8988T (cell line): ENCODE measurements at regions not wholly inside any gene's neighbourhood (a gene's known extent, or its start where the extent isn't known, plus 50 kb on each side); places are given as distances from the start of the nearest gene placed in this dataset.
"Not testable (repeated sequence)": the region's sequence is repeated elsewhere in the genome, so short reads cannot be mapped to it uniquely, and the experiment has no call there.

Source experiments
- DNase-seq: peaks from one replicate; pipeline ENCODE4 v3.0.0; 2011

DNA sequence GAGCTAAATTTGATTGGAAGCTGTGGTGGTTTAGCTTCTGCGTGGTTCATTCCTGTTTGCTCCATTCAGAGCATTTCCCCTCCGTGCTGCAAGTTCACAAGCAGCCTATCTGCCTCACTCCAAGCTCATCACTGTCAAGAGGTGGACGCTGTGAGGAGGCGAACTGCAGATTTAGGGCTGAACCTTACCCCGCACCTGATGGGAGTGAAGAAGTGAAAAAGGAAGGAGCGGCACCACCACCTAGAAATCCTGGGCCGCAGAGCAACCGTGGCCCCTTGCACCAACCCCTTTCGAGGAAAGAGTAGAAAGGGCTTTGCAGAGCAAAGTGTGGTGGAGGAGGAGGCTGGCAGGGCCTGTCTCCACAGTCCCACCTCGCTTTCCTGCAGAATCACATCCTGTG is 117.4 kb downstream of the IER5 start:
- DNase-seq = no peak

DNA sequence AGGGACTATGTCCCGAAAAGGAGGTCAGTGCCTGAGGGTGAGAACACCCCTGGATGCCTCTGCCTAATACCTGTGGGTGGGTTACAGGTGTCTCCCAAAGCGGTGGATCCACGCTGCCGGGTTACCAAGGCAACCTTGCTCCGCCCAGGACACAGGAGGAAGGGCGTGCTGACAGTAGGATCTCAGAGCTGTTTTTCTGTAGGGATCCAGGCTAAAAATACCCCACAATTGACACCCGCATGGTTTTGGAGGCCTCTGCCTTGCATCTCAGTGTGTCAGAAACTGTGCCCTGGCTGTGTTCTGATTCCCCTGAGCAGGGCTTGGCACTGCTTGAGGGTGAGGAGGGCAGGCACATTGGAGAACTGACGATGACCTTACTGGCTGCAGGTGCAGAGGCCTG is 118.0 kb downstream of the IER5 start:
- DNase-seq = no peak

DNA sequence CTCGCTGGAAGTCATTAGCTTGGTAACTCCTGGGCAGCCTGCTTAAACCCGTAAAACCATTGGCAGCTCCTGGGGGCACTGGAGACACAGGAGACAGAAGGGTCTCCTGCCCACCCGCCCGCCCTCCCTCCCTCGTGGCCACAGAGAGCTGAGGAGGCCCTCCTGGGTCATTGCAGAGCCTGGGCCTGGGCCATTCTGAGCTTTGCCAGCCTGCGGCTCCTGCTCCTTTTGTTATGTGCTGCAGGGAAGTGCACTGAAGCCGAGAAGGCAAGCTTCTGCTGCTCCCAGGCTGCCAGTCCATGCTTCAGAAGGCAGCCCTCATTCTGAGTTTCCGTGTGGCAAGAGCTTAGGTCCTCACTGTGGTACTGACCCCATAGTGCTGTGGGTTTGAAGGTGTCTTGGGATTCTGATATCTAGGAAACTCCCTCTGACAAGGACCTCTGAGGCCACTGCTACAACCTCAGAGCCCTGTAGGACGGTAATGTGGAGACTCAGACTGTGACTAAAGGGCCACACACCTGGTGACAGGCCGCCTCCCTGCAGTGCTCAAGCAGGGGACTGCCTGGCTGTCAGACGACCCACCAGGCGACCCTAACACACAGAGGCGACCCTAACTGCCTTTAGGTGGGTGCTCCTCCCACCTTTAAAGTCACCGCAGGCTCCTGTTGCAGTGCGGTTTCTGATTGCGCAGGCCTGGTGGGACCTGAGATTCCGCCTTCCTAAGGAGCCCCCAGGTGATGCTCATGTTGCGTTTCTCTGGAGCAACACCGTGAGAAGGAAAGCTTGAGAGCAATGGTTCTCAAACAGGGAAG is 118.7 kb downstream of the IER5 start:
- DNase-seq = no peak

DNA sequence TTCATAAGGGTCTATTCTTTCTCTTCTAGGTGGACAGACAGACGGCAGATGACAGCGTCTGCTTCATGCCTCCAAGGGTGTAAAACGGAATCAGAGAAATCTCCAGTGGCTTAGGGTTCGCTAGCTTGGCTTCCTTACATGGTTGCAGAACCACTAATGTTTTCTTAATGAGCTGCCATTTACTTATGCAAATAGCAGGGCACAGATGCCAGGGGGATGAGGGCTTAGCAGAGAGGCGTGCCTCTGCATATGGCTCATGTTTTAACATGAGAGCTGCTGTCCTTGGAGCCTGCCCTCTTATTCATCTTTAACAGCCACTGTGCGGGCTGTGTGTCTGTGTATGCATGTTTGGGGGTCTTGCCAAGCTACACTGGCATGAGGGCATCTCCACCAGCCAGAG is 119.6 kb downstream of the IER5 start:
- no peak for DNase-seq

DNA sequence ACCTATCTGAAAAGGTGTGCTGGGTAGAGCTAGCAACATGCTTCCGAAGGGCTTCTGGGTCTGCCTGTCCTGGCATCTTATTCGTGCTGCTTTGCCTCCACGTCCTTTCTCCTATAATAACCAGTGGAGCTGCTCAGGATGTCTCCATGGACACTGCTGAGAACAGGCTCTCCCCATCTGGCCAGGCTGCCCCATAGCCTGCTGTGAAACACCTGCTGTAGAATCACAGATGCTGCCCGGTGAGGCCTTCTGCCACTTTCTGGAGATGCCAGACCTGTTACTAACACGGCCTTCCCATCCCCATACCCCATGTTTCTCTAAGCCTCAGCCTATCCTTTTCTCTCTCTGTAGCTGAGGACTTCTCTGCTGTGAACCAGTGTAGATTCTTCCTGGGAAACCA is 120.5 kb downstream of the IER5 start:
- DNase-seq = no peak

DNA sequence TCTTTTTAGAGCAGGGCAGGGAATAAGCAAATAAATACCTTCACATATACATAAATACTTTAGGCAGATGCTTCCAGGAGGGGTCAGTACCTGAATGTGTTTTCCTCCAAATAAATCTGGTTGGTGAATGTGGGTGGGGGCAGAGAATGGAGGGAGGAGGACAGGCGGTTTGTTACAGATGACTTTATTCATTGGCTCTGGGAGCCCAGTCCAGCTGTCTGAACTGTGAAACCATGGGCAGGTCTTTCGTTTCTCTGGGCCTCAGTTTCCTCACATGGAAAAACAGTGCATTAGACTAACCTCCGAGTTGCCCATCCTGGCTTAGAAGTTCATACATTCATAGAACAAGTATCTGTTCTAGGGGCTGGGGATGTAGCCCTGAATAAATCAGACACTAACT is 124.6 kb downstream of the IER5 start:
- DNase-seq = no peak

DNA sequence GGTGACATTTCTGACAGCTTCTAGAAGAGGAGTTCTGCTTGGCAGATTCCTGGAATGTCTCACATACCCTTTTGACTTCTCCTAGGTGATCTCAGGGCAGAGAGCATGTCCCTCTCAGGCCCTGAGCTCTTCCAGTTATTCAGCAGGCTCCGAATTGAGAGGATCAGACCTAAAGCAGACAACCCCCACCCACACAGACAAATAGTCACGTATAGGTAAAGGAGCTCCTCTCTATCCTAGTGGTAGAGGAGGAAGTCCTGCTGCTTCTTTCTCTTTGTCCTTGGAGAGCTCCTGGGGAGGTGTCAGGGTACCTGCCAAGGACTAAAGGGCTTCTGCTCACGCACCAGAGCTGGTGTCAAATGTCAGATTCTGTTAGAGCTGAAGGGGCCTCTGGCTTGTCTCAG is 128.1 kb downstream of the IER5 start:
- DNase-seq = no peak

DNA sequence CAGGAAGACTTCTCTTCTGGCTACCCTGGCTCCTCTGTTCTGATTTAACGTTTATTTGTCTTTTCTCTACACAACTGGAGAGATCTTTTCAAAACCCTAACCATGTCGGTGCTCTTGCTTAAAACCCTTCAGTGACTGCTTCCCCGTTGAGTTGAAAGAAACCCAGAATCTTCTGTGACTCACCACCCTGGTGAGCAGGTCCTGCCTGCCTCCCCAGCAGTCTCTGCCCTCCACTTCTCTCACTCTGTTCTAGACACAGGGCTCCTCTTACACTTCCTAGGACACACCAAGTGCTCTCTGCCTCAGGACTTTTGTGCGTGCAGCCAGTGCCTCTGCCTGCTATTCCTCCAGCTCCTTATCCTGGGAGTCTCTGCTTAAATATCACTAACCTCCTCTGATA is 131.4 kb downstream of the IER5 start:
- DNase-seq = no peak

DNA sequence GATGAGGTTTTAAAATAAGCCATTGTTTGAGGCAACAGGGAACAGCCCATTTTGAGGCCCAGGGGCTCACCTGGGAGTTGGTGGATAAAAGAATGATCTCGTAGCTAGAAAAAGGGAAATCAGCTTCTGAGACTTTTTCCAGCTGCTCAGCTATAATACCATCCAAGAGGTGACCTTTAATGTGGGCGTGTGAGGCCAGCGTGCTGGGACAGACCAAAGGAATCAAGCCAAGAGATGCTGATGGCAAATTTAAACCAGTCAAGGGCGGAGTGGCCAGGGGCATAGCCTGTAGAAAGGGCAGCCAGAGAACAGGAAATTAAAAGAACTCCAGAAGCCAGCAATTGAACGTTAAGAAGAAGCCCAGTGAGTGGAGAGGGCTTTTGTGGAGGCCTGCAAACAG is 132.6 kb downstream of the IER5 start:
- no peak for DNase-seq

DNA sequence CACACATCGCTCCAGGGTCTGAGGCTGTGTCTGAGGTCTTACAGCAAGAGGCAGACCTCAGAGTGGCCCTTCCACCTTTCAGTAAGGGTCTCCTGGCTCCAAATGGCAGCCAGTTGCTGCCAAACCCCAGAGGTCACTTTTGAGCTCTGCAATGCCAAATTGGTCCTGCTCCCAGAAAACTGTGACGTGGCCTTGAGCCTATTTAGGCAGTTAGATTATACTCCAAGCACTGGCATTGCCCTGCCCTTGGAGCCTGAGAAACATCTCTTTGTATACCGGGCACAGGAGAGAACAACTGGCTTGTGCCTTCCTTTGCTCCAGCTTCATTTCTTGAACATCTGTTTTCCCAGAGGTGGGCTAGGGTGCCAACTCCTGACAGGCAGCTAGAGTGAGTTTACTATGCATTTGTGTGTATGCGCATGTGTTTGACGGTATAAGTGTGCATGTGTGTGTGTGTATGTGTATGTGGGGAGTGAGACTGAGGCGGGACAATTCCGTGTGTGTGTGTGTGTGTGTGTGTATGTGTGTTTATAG is 134.5 kb downstream of the IER5 start:
- no peak for DNase-seq

DNA sequence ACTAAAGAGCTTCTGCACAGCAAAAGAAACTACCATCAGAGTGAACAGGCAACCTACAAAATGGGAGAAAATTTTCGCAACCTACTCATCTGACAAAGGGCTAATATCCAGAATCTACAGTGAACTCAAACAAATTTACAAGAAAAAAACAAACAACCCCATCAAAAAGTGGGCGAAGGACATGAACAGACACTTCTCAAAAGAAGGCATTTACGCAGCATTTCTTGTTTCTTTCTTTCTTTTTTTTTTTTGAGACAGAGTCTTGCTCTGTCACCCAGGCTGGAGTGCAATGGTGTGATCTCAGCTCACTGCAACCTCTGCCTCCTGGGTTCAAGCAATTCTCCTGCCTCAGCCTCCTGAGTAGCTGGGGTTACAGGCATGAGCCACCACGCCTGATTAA is 138.2 kb downstream of the IER5 start:
- DNase-seq = not testable (repeated sequence)

DNA sequence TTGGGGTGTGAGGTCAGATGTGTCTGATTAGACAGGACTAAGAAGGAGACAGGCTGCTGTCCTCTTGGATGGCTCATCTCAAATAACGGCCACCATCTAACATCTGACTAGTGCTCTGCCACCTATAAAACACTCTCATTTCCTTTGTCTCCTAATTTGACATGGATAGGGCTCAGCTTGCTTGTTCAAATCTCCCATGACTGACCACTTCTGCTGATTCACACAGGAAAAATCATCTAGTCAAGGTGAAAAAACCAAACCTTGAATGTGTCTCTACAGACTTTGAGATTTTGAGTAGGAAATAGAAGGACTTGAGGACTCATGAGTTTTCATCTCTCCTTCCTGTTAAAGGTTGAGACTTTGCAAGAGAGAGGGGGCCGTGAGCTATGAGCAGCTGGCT is 150.6 kb downstream of the IER5 start:
- DNase-seq = no peak

DNA sequence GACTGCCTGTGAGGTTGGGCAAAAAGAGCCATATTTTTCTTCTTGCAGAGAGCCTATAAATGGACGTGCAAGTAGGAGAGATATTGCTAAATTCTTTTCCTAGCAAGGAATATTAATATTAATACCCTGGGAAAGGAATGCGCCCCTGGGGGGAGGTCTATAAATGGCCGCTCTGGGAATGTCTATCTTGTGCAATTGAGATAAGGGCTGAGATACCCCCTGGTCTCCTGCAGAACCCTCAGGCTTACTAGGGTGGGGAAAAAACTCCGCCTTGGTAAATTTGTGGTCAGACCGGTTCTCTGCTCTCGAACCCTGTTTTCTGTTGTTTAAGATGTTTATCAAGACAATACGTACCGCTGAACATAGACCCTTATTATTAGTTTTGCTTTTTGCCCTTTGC is 157.8 kb downstream of the IER5 start:
- DNase-seq = not testable (repeated sequence)

DNA sequence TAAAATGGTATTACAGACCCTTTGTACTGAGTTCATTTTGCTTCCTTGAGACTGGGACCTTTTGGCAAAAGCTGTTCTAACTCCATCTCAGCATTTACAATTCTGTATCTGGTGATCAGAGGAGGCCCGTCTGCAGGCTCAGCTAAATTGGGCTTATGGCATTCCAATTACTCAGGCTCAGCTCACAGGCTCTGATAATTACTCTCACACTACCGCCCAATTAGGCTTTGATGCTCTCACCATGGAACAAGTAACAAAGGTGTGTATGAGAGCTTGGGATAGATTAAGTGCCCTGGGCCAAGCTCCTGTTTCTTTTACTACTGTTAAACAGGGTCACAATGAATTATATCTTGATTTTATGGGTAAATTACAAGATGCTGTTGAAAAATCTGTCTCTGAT is 159.9 kb downstream of the IER5 start:
- DNase-seq = not testable (repeated sequence)

DNA sequence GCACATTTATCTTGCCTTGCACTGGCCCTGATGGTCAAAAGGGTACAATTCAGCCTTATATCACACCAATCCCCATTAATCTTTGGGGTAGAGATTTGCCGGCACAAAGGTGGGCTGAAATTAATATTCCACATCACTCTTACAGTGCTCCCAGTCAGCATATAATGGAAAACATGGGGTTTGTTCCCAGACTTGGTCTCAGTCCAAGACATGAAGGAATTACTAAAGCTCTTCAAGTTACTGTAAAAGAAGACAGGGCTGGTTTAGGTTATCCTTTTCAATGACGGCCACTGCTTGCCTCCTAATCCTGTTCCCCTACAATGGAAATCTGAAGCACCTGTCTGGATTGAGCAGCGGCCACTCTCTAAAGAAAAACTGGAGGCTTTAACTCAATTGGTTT is 160.7 kb downstream of the IER5 start:
- no peak for DNase-seq

DNA sequence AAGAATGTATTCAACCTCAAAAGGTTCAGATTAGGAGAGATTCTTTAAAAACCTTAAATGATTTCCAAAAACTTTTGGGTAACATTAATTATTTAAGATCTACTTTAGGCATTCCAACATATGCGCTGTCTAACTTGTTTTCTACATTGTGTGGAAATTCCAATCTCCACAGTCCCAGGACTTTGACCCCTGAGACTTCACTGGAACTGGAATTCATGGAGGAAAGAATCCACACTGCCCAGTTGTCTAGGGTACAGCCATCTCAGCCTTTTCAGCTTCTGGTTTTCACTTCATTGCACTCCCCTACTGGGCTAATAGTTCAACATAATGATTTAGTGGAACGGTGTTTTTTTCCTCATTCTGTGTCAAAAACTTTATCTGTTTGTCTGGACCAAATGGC is 161.5 kb downstream of the IER5 start:
- DNase-seq = no peak

DNA sequence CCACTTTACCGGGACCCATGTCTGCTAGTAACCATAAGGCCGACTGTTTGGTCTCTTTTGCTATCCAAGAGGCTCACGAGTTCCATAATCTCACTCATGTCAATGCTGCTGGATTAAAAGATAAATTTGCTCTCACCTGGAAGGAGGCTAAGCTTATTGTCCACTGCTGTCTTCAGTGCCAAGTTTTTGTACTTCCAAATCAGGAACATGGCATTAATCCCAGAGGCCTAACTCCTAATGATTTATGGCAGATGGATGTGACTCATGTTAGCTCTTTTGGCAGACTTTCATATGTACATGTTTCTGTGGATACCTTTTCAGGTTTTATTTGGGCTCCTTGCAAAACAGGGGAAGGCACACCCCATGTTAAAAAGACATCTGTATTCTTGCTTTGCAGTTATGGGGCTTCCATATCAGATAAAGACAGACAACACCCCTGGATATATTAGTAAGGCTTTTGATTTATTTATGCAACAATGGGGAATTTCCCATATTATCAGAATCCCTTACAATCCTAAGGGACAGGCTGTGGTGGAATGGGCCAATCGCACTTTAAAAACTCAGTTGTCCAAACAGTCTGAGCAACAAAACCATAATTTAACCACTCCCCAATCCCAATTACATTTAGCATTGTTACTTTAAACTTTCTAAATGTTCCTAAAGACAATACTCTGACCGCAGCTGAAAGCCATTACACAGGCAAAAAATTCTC is 162.7 kb downstream of the IER5 start:
- DNase-seq = no peak

DNA sequence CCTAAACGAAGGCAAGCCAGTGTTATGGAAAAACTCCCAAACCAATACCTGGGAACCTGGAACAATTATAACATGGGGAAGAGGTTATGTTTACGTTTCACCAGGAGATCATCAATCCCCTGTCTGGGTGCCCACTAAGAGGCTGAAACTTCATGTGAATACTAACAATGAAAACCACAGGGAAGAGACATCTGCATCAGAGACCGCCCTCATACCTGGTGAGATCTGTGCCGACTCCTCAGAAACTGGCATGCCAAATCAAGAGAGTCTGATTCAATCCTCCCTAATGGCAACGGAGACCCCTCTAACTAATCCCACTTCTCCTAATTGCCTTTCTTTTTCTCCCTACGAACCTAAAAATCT is 163.2 kb downstream of the IER5 start:
- no peak for DNase-seq

DNA sequence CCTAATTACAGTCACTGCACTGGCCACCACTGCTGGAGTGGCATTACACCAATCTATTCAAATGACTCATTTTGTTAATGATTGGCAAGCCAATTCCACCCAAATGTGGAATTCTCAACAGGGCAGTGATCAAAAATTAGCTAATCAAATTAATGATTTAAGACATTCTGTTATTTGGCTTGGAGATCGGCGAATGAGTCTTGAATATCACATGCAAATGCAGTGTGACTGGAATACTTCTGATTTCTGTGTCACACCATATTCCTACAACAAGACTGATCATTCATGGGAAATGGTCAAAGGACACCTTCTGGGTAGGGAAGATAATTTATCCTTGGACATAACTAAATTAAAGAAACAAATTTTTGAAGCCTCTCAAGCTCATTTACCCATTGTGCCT is 165.1 kb downstream of the IER5 start:
- not testable (repeated sequence) for DNase-seq

DNA sequence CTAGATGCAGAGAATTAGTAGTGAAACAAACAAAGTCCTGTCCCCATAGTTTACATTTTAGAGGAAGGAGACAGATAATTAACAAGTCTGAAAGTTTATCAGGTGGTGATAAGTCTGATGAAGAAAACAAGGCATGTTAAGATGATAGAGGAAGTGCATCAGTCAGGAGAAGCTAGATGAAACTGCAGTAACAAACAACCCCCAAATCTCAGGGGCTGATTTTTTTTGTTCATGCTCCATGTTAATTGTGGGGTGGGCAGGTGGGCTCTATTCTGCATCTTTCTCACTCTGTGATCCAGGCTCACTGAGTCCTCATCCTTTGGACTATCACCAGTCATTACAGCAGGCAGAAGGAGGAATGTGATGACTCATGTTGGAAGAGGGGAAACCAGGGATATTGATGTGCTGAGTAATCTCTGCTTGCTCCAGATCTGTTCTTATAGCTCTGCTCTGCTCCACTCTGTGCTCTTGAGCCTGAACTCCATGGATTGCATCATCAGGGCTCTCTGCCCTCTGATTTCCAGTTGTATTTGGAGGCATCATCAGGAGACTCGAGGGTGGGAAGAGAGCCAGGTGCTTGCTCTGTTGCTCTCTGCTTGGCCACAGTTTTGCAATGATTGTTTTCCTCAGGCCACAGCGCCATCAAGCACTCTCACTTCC is 166.9 kb downstream of the IER5 start:
- DNase-seq = peak; percentile 23

DNA sequence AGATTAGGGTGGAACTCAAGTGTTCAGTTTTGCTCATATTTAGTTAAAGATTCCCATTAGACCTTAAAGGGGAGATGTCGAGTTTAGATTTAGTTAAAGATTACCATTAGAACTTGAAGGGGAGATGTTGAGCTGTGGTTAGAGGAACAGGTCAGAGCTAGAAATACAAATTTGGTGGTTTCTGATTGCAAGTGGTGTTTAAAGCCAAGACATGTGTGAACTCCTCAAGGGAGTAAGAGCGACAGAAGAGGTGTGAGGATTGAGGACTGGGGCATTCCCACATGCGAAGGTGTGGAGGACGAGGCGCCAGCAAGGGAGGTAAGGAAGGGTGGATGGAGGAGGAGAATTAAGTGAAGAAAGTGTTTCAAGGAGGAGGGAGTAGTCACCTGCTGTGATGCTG is 168.6 kb downstream of the IER5 start:
- DNase-seq = no peak

DNA sequence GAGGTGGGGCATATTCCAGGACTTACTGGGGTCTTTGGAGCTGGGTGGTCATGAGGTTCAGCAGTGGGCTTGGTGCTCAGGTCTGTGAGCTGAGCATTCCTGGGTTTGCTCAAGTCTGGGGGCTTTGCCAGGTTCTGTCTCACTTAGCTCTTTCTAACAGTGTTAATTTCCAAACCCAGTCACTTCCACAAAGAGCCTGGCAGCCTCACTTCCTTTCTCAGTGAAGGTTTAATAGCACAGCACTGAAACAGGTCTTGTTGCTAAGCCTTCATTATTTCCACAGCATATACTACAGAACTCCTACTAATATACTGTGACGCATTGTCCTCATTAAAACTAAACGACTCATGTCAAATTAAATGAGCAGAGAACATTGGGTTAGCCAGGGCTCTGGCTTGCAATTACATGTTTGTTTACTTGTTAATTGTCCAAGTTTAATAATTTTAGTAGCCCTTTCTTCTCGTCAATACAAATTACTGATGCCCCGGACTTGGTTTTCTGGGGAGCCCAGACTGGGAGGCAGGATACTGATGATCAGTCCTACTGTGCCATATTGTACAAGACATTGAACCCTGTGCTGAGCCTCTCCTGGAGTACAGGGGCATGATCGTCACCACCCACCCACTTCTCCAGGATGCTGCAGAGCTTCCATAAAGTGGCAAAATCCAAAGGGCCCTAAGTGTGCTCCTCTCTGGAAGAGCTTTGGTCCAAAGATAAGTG is 170.7 kb downstream of the IER5 start:
- DNase-seq = no peak

DNA sequence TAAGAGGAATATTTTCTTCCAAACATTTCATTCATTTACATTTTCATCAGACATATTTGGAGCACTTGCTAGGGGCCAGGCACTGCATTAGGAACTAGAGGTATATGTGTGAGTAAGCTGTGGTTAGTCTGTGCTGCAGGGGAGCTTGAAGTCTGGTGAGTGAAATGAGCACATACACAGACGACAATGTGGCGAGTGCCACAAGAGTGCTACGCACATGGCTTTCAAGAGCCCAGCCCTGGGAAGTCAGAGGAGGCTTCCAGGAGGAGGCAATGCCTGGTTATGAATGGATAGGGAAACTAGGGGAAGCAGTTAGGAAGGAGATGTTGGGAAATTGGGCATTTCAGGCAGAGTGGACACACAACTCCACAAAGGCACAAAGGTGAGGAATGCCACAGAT is 171.8 kb downstream of the IER5 start:
- DNase-seq = no peak
